ENCODE measurements at regions not wholly inside any gene's neighbourhood (a gene's known extent, or its start where the extent isn't known, plus 50 kb on each side); places are given as distances from the start of the nearest gene placed in this dataset.

- H3K9me3 ChIP-seq, result no peaks in the 10 kb centered on the region
- no peaks in the 10 kb centered on the region for H3K36me3 ChIP-seq
- no peak for TF ChIP-seq CTCF (IDR thresholded peaks at IDR 0.05)
- TF ChIP-seq POLR2A (IDR thresholded peaks at IDR 0.05), result no peak
- WGBS, 2 donors, result 51% methylated on average over 2 of the region's 2 CpGs
- no peak for DNase-seq
- intact Hi-C loops (cut with DNase I), result no loop called here
- H3K4me3 ChIP-seq, result no peak overlapping the region
- H3K27me3 ChIP-seq, result no peaks in the 10 kb centered on the region
- no peaks in the 10 kb centered on the region for H3K4me1 ChIP-seq
- H3K27ac ChIP-seq, result no peak overlapping the region
These were observed 632.0 kb downstream of the NSUN3 start for GRCh38 chr3:94694894-94695293.

GRCh38 chr3:94704467-94704866, 641.6 kb downstream of the NSUN3 start:
- intact Hi-C loops (cut with DNase I), result no loop called here
- Histone ChIP-seq H3K4me1 (no peaks in the 10 kb centered on the region), H3K36me3 (no peaks in the 10 kb centered on the region), H3K27me3 (no peaks in the 10 kb centered on the region), H3K4me3 (no peak overlapping the region), H3K27ac (no peak overlapping the region), H3K9me3 (no peaks in the 10 kb centered on the region)
- no peak for DNase-seq
- 34 to 48% methylated on average over 3 of the region's 3 CpGs for WGBS, 2 donors
- no peak for TF ChIP-seq POLR2A (IDR thresholded peaks at IDR 0.05)
- no peak for TF ChIP-seq CTCF (IDR thresholded peaks at IDR 0.05)

- H3K27ac ChIP-seq, result no peak overlapping the region
- no peak overlapping the region for H3K4me3 ChIP-seq
- no peaks in the 10 kb centered on the region for H3K4me1 ChIP-seq
- DNase-seq, result no peak
- no peaks in the 10 kb centered on the region for H3K36me3 ChIP-seq
- WGBS, 2 donors, result 29 to 30% methylated on average over 1 of the region's 1 CpG
- H3K27me3 ChIP-seq, result no peaks in the 10 kb centered on the region
- no peaks in the 10 kb centered on the region for H3K9me3 ChIP-seq
- intact Hi-C loops (cut with DNase I), result no loop called here
- no peak for TF ChIP-seq CTCF (IDR thresholded peaks at IDR 0.05)
- TF ChIP-seq POLR2A (IDR thresholded peaks at IDR 0.05), result no peak
These were observed 646.5 kb downstream of the NSUN3 start for GRCh38 chr3:94709249-94709902.

GRCh38 chr3:94714194-94714593, 651.3 kb downstream of the NSUN3 start:
- TF ChIP-seq POLR2A (IDR thresholded peaks at IDR 0.05) (no peak), CTCF (IDR thresholded peaks at IDR 0.05) (no peak)
- Histone ChIP-seq H3K4me1 (no peaks in the 10 kb centered on the region), H3K27ac (no peak overlapping the region), H3K36me3 (no peaks in the 10 kb centered on the region), H3K27me3 (no peaks in the 10 kb centered on the region), H3K9me3 (no peaks in the 10 kb centered on the region), H3K4me3 (no peak overlapping the region)
- DNase-seq, result no peak
- intact Hi-C loops (cut with DNase I), result no loop called here

- WGBS, 2 donors, result 34 to 41% methylated on average over 2 of the region's 2 CpGs
- TF ChIP-seq CTCF (IDR thresholded peaks at IDR 0.05) (peak in 1 of 6 experiments; percentile 37), POLR2A (IDR thresholded peaks at IDR 0.05) (no peak)
- DNase-seq, result no peak
- intact Hi-C loops (cut with DNase I), result no loop called here
- no peaks in the 10 kb centered on the region for H3K36me3 ChIP-seq
- H3K4me1 ChIP-seq, result no peaks in the 10 kb centered on the region
- H3K27me3 ChIP-seq, result no peaks in the 10 kb centered on the region
- no peak overlapping the region for H3K4me3 ChIP-seq
- H3K9me3 ChIP-seq, result no peaks in the 10 kb centered on the region
- no peak overlapping the region for H3K27ac ChIP-seq
These were observed 653.6 kb downstream of the NSUN3 start for GRCh38 chr3:94716326-94717018.
